ENCODE measurements at regions not wholly inside any gene's neighbourhood (a gene's known extent, or its start where the extent isn't known, plus 50 kb on each side); places are given as distances from the start of the nearest gene placed in this dataset.
A peak's percentile ranks its signal among the peaks of the same experiment; 100 is the strongest.

DNA sequence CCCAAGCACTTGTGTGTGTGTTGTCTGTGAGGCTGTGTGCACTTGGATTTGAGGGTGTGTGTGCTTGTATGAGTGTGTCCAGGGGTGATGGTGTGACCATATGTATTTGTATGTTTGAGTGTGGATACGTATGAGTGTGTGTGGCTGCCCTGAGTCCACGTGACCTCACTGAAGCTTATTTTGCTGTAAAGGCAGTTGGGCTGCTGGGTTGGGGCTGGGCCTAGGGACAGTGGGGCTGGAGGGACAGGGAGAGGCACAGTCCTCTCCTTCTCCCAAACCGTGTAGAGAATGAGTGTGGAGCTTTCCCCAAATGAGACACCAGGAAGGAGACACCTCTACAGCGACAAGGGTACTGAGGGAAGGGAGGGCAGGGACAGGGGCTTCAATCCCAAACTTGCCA is 163.4 kb upstream of the TLE3 start:
- DNase-seq (ENCODE audit: low read depth in 1 of 2, low spot score in 1 of 2), result no peak
- no peak for TF ChIP-seq SPI1 (IDR thresholded peaks at IDR 0.05; ENCODE audit: borderline replicate concordance, low read depth)
- H3K27ac ChIP-seq (replicated peaks), result no peak overlapping the region
- H3K4me3 ChIP-seq (replicated peaks; ENCODE audit: insufficient read depth, low read length), result no peak overlapping the region
- H3K27me3 ChIP-seq (ENCODE audit: insufficient read depth, poor library complexity, severe bottlenecking), result no peaks in the 10 kb centered on the region

DNA sequence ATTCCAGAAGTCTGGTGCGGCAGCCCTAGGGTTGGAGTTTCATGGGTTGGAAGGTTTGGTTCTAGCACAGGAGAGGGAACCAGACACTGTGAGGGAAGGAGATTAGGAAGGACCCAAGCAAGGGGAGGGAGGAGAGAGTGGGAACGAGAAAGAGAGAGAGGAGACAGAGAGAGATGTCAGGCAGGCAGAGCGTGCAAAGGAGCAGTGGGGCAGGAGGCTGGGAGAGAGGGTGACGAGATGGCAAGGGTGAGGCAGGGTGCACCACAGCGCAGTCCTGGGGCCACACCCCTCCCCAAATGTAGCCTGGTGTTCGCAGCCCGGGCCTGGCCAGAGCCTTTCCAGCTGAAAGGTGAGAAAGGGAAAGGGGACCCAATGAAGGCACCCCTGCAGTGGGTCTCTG is 162.9 kb upstream of the TLE3 start:
- Histone ChIP-seq H3K27me3 (ENCODE audit: insufficient read depth, poor library complexity, severe bottlenecking) (no peaks in the 10 kb centered on the region), H3K4me3 (replicated peaks; ENCODE audit: insufficient read depth, low read length) (no peak overlapping the region), H3K27ac (replicated peaks) (no peak overlapping the region)
- TF ChIP-seq SPI1 (IDR thresholded peaks at IDR 0.05; ENCODE audit: borderline replicate concordance, low read depth) (no peak), POLR2AphosphoS5 (IDR thresholded peaks at IDR 0.05; ENCODE audit: low read depth) (no peak), GABPA (IDR thresholded peaks at IDR 0.05; ENCODE audit: low read depth) (no peak)
- TF ChIP-seq, protein P1, sequence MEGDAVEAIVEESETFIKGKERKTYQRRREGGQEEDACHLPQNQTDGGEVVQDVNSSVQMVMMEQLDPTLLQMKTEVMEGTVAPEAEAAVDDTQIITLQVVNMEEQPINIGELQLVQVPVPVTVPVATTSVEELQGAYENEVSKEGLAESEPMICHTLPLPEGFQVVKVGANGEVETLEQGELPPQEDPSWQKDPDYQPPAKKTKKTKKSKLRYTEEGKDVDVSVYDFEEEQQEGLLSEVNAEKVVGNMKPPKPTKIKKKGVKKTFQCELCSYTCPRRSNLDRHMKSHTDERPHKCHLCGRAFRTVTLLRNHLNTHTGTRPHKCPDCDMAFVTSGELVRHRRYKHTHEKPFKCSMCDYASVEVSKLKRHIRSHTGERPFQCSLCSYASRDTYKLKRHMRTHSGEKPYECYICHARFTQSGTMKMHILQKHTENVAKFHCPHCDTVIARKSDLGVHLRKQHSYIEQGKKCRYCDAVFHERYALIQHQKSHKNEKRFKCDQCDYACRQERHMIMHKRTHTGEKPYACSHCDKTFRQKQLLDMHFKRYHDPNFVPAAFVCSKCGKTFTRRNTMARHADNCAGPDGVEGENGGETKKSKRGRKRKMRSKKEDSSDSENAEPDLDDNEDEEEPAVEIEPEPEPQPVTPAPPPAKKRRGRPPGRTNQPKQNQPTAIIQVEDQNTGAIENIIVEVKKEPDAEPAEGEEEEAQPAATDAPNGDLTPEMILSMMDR (IDR thresholded peaks at IDR 0.05; ENCODE audit: insufficient read depth, low read length), result no peak
- TF ChIP-seq, protein P2, sequence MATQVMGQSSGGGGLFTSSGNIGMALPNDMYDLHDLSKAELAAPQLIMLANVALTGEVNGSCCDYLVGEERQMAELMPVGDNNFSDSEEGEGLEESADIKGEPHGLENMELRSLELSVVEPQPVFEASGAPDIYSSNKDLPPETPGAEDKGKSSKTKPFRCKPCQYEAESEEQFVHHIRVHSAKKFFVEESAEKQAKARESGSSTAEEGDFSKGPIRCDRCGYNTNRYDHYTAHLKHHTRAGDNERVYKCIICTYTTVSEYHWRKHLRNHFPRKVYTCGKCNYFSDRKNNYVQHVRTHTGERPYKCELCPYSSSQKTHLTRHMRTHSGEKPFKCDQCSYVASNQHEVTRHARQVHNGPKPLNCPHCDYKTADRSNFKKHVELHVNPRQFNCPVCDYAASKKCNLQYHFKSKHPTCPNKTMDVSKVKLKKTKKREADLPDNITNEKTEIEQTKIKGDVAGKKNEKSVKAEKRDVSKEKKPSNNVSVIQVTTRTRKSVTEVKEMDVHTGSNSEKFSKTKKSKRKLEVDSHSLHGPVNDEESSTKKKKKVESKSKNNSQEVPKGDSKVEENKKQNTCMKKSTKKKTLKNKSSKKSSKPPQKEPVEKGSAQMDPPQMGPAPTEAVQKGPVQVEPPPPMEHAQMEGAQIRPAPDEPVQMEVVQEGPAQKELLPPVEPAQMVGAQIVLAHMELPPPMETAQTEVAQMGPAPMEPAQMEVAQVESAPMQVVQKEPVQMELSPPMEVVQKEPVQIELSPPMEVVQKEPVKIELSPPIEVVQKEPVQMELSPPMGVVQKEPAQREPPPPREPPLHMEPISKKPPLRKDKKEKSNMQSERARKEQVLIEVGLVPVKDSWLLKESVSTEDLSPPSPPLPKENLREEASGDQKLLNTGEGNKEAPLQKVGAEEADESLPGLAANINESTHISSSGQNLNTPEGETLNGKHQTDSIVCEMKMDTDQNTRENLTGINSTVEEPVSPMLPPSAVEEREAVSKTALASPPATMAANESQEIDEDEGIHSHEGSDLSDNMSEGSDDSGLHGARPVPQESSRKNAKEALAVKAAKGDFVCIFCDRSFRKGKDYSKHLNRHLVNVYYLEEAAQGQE (IDR thresholded peaks at IDR 0.05; ENCODE audit: insufficient replicate concordance, low read depth), result no peak
- DNase-seq (ENCODE audit: low read depth in 1 of 2, low spot score in 1 of 2), result no peak

DNA sequence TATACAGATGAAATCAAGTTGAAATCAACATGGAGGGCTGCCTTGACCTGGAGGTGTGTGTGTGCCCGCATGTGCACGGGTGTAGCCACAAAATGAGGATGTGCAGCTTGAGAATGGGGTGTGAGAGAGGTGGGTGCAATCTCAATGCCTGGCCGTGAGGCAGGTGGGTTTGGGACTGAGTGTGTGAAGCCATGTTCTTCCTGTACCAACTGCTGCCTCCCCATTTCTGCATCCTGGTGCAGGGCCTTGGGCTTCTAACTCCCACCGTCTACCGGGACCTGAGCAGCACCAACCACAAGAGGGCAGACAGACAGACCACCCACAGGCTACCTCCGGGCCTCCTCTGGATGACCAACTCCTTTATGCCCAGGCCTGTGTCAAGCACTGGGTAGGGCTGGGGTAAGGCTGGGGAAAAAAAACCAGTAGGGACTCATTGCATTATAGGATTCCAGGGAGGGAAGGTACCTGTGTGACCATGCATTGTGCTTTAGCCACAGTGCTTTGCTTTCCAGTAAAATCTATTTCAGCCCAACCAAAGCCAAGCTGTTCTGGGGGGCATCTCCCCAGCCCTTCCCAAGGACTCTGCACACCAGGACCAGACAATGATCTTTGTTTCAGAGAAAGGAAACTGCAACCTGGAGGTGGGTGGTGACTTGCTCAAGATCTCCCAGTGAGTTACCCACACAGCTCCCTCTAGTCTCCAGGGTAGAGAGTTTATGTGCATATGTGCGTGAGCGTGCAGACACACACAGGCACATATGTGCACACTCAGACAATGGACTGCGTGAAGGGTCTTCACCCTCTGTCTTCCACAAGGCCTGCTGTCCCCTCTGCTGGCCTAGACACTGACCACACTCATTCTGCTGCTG is 162.2 kb upstream of the TLE3 start:
- H3K4me3 ChIP-seq (replicated peaks; ENCODE audit: insufficient read depth, low read length), result no peak overlapping the region
- H3K27me3 ChIP-seq (ENCODE audit: insufficient read depth, poor library complexity, severe bottlenecking), result no peaks in the 10 kb centered on the region
- peak in 1 of 2 experiments; percentile 30 for DNase-seq (ENCODE audit: low read depth in 1 of 2, low spot score in 1 of 2)
- no peak for TF ChIP-seq GABPA (IDR thresholded peaks at IDR 0.05; ENCODE audit: low read depth)
- TF ChIP-seq, protein P2 (IDR thresholded peaks at IDR 0.05; ENCODE audit: insufficient replicate concordance, low read depth), result no peak
- TF ChIP-seq, protein P1 (IDR thresholded peaks at IDR 0.05; ENCODE audit: insufficient read depth, low read length), result no peak
- no peak for TF ChIP-seq POLR2AphosphoS5 (IDR thresholded peaks at IDR 0.05; ENCODE audit: low read depth)
- TF ChIP-seq SPI1 (IDR thresholded peaks at IDR 0.05; ENCODE audit: borderline replicate concordance, low read depth), result no peak
- H3K27ac ChIP-seq (replicated peaks), result peak overlapping the region; percentile 61

DNA sequence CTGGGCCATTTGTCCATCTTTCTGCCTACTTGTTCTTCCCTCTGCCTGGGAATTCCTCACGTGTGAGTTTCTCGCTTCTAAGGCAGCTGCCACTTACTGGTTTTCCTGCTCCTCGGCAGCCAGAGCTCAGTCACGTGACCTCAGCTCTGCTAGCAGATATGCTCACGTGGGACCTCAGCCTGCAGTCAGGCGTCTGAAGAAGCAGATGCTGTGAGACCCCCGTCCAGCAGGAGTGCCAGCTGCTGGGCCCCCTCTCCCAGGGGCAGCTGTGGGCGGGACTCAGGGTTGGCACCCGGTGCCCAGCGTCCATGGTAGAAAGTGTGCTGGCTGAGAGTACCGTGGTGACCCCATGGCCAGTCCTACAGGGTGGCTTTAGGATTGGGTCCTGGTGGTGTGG is 161.3 kb upstream of the TLE3 start:
- TF ChIP-seq POLR2AphosphoS5 (IDR thresholded peaks at IDR 0.05; ENCODE audit: low read depth) (no peak), GABPA (IDR thresholded peaks at IDR 0.05; ENCODE audit: low read depth) (no peak), SPI1 (IDR thresholded peaks at IDR 0.05; ENCODE audit: borderline replicate concordance, low read depth) (no peak)
- TF ChIP-seq, protein P2 (IDR thresholded peaks at IDR 0.05; ENCODE audit: insufficient replicate concordance, low read depth), result no peak
- TF ChIP-seq, protein P1 (IDR thresholded peaks at IDR 0.05; ENCODE audit: insufficient read depth, low read length), result no peak
- peak in 1 of 2 experiments; percentile 82 for DNase-seq (ENCODE audit: low read depth in 1 of 2, low spot score in 1 of 2)
- Histone ChIP-seq H3K4me3 (replicated peaks; ENCODE audit: insufficient read depth, low read length) (no peak overlapping the region), H3K27me3 (ENCODE audit: insufficient read depth, poor library complexity, severe bottlenecking) (no peaks in the 10 kb centered on the region), H3K27ac (replicated peaks) (peak overlapping the region; percentile 61)
